ENCODE measurements at regions not wholly inside any gene's neighbourhood (a gene's known extent, or its start where the extent isn't known, plus 50 kb on each side); places are given as distances from the start of the nearest gene placed in this dataset.
"Not testable (repeated sequence)": the region's sequence is repeated elsewhere in the genome, so short reads cannot be mapped to it uniquely, and the experiment has no call there.

GRCh38 chr7:94111009-94111408 lies 106.9 kb upstream of the BET1 start:
- DNase-seq, result no peak

GRCh38 chr7:94115316-94115715 lies 111.2 kb upstream of the BET1 start:
- DNase-seq, result no peak

- no peak for DNase-seq
Measured at GRCh38 chr7:94123136-94123535, 119.0 kb upstream of the BET1 start.

GRCh38 chr7:94127026-94127425 lies 122.9 kb upstream of the BET1 start:
- no peak for DNase-seq

GRCh38 chr7:94128072-94128471 lies 123.9 kb upstream of the BET1 start:
- DNase-seq, result no peak

GRCh38 chr7:94129443-94130140 lies 125.4 kb upstream of the BET1 start:
- DNase-seq, result no peak

- DNase-seq, result no peak
Measured at GRCh38 chr7:94130716-94131115, 126.6 kb upstream of the BET1 start.

GRCh38 chr7:94133460-94133859 lies 129.3 kb upstream of the BET1 start:
- DNase-seq, result no peak

- DNase-seq, result no peak
Measured at GRCh38 chr7:94135180-94135579, 131.0 kb upstream of the BET1 start.

- no peak for DNase-seq
Measured at GRCh38 chr7:94142281-94142680, 138.1 kb upstream of the BET1 start.

GRCh38 chr7:94145602-94146001 lies 141.4 kb upstream of the BET1 start:
- DNase-seq, result no peak

GRCh38 chr7:94146408-94146807 lies 142.3 kb upstream of the BET1 start:
- DNase-seq, result no peak

- no peak for DNase-seq
Measured at GRCh38 chr7:94149789-94150545, 145.8 kb upstream of the BET1 start.

- DNase-seq, result no peak
Measured at GRCh38 chr7:94154182-94154581, 150.0 kb upstream of the BET1 start.

- no peak for DNase-seq
Measured at GRCh38 chr7:94154858-94155257, 150.7 kb upstream of the BET1 start.

GRCh38 chr7:94157659-94158306 lies 153.6 kb upstream of the BET1 start:
- not testable (repeated sequence) for DNase-seq

GRCh38 chr7:94160719-94161435 lies 156.7 kb upstream of the BET1 start:
- DNase-seq, result no peak

GRCh38 chr7:94161476-94161875 lies 157.3 kb upstream of the BET1 start:
- DNase-seq, result no peak

GRCh38 chr7:94169682-94170081 lies 165.5 kb upstream of the BET1 start:
- DNase-seq, result no peak

- DNase-seq, result no peak
Measured at GRCh38 chr7:94170836-94171235, 166.7 kb upstream of the BET1 start.

- DNase-seq, result no peak
Measured at GRCh38 chr7:94173436-94173835, 169.3 kb upstream of the BET1 start.

- DNase-seq, result no peak
Measured at GRCh38 chr7:94174375-94174774, 170.2 kb upstream of the BET1 start.

- DNase-seq, result no peak
Measured at GRCh38 chr7:94174956-94175355, 170.8 kb upstream of the BET1 start.

All from T1000 (cell line).